A673 (cell line): ENCODE measurements at regions not wholly inside any gene's neighbourhood (a gene's known extent, or its start where the extent isn't known, plus 50 kb on each side); places are given as distances from the start of the nearest gene placed in this dataset.

Experiments used
- EZH2 ChIP-seq: fragments of 200-600 bp; sonication (generic); IDR thresholded peaks from 2 replicates; pipeline ENCODE4 v1.6.1; 2017; ENCODE audit warnings: borderline replicate concordance, low read depth, mild to moderate bottlenecking, mixed read lengths, antibody characterized with exemption, low read length; ENCODE audit not compliant: poor library complexity, severe bottlenecking
- TF ChIP-seq, protein P1 (sequence below): fragments of 300-800, 200-600 bp; sonication (generic); conservative IDR thresholded peaks from 2 replicates; pipeline ENCODE4 v1.5.1; 2017; ENCODE audit warnings: low read depth, mild to moderate bottlenecking, antibody characterized with exemption, low read length, moderate library complexity, mixed read lengths

DNA sequence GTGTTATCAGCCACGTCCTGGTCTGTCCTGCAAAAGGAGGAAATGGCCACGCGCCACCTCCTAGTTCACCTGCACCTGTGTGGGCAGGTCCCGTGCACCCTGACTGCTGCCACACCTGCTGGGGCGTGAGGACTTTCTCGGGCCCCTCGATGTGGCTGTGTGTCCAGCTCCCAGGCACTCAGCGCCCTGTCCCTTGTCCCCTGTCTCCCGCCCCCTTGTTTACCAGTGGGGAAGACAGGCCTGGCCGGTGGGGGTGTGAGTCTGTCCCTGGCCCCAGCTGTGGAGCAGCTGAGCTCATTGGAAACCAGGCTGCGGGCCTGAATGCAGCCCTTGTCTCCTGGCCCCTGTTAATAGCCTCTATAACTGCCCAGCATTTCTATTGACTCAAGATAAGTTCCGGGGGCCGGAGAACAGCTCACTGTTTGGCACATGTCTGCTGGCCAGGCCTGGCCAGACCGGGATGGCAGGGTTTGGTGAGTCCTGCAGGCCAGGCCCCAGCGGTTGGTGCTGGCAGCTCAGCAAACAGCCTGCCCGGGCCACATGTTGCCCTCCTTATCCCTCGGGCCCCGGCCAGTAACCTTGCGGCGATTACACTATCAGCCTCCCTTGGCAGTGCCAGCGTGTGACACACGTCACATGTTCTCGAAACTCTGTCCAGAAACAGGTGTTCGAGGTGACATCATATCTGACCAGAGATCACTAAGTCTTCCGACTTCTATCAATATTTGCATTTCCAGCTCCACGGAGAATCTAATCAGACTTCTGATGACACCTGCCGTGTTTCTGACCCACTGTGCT lies 52.1 kb downstream of the FOXL3 start:
- TF ChIP-seq, protein P1, sequence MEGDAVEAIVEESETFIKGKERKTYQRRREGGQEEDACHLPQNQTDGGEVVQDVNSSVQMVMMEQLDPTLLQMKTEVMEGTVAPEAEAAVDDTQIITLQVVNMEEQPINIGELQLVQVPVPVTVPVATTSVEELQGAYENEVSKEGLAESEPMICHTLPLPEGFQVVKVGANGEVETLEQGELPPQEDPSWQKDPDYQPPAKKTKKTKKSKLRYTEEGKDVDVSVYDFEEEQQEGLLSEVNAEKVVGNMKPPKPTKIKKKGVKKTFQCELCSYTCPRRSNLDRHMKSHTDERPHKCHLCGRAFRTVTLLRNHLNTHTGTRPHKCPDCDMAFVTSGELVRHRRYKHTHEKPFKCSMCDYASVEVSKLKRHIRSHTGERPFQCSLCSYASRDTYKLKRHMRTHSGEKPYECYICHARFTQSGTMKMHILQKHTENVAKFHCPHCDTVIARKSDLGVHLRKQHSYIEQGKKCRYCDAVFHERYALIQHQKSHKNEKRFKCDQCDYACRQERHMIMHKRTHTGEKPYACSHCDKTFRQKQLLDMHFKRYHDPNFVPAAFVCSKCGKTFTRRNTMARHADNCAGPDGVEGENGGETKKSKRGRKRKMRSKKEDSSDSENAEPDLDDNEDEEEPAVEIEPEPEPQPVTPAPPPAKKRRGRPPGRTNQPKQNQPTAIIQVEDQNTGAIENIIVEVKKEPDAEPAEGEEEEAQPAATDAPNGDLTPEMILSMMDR, result no peak
- TF ChIP-seq EZH2, result no peak
